LNCaP clone FGC (cell line): ENCODE measurements at regions not wholly inside any gene's neighbourhood (a gene's known extent, or its start where the extent isn't known, plus 50 kb on each side); places are given as distances from the start of the nearest gene placed in this dataset.

Source experiments
- DNase-seq: peaks from one replicate; pipeline ENCODE4 v3.0.0-alpha.2; 2011; ENCODE audit warnings: low read depth
- H3K4me3 ChIP-seq: 2 replicates; pipeline ENCODE4 v1.5.1; 2011; ENCODE audit warnings: mild to moderate bottlenecking, low read depth, low read length, control low read depth
- TF ChIP-seq, protein P1 (sequence below): IDR thresholded peaks from 2 replicates; pipeline ENCODE4 v1.5.1; 2012; ENCODE audit warnings: mild to moderate bottlenecking; ENCODE audit not compliant: control insufficient read depth, insufficient read depth; ENCODE audit errors: extremely low read depth

DNA sequence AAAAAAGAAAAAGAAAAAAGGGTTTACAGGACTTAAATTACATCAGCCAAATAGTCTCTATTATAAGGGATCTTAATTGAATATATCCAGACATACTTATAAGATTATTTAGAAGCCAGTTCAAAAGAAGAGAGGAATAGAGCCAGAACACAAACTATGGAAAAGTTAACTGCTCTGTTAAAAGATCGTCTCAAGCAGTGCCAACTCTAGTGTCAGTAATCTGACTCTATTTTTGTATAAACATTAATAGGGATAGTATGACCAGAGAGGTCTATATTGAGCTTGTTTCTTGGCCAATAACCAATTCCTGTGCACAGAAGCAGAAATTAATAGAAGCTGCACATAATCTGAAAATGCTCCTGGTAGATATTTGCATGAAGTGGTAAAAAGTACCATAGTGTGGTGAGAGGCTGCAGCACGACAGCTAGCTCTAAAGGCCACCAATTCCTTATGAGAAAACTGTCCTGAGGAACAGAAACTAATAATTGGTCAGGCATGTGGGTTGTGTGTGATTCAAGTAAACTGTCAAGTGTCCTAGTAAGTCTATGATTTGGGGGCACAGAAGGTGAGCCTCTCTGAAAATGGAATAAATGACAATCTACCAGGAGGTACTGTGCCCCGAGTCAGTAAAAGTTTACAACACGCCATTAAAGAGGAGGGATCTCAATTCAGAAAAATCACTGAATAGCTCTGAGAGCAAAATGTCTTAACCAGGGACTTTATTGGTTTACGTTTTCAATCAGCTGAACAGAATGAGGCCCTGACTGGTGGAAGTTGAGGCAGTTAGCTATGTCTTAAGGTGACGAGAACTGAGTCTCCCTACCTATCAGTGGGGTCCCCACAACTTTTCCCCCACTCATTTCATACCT lies 51.5 kb upstream of the NANOGP8 start:
- H3K4me3 ChIP-seq: no peak overlapping the region
- no peak for DNase-seq
- TF ChIP-seq, protein P1, sequence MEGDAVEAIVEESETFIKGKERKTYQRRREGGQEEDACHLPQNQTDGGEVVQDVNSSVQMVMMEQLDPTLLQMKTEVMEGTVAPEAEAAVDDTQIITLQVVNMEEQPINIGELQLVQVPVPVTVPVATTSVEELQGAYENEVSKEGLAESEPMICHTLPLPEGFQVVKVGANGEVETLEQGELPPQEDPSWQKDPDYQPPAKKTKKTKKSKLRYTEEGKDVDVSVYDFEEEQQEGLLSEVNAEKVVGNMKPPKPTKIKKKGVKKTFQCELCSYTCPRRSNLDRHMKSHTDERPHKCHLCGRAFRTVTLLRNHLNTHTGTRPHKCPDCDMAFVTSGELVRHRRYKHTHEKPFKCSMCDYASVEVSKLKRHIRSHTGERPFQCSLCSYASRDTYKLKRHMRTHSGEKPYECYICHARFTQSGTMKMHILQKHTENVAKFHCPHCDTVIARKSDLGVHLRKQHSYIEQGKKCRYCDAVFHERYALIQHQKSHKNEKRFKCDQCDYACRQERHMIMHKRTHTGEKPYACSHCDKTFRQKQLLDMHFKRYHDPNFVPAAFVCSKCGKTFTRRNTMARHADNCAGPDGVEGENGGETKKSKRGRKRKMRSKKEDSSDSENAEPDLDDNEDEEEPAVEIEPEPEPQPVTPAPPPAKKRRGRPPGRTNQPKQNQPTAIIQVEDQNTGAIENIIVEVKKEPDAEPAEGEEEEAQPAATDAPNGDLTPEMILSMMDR: no peak
